COLO668 (cell line): ENCODE measurements at regions not wholly inside any gene's neighbourhood (a gene's known extent, or its start where the extent isn't known, plus 50 kb on each side); places are given as distances from the start of the nearest gene placed in this dataset.
"Not testable (repeated sequence)": the region's sequence is repeated elsewhere in the genome, so short reads cannot be mapped to it uniquely, and the experiment has no call there.

Experiments
- DNase-seq: peaks from one replicate; lab custom pipeline; 2025; ENCODE audit not compliant: unreplicated experiment; lab: John Stamatoyannopoulos, UW

- DNase-seq: no peak
These were observed 398.0 kb downstream of the OTOL1 start for GRCh38 chr3:161894657-161895056.

GRCh38 chr3:161905520-161906132 is 409.0 kb downstream of the OTOL1 start:
- DNase-seq: no peak

GRCh38 chr3:161913786-161914389 is 417.3 kb downstream of the OTOL1 start:
- DNase-seq: no peak

- DNase-seq: no peak
These were observed 418.3 kb downstream of the OTOL1 start for GRCh38 chr3:161914703-161915417.

- DNase-seq: no peak
These were observed 418.8 kb downstream of the OTOL1 start for GRCh38 chr3:161915418-161915750.

- DNase-seq: no peak
These were observed 423.6 kb downstream of the OTOL1 start for GRCh38 chr3:161920196-161920595.

- no peak for DNase-seq
These were observed 429.2 kb downstream of the OTOL1 start for GRCh38 chr3:161925749-161926360.

GRCh38 chr3:161927131-161927530 is 430.5 kb downstream of the OTOL1 start:
- no peak for DNase-seq

GRCh38 chr3:161939918-161940620 is 443.5 kb downstream of the OTOL1 start:
- DNase-seq: no peak

- no peak for DNase-seq
These were observed 444.0 kb downstream of the OTOL1 start for GRCh38 chr3:161940621-161940965.

- DNase-seq: no peak
These were observed 445.3 kb downstream of the OTOL1 start for GRCh38 chr3:161941891-161942290.

- not testable (repeated sequence) for DNase-seq
These were observed 447.3 kb downstream of the OTOL1 start for GRCh38 chr3:161943801-161944345.

GRCh38 chr3:161946443-161946960 is 449.9 kb downstream of the OTOL1 start:
- DNase-seq: no peak

GRCh38 chr3:161950318-161950868 is 453.8 kb downstream of the OTOL1 start:
- DNase-seq: no peak

GRCh38 chr3:161957467-161957866 is 460.9 kb downstream of the OTOL1 start:
- no peak for DNase-seq

- DNase-seq: no peak
These were observed 468.2 kb downstream of the OTOL1 start for GRCh38 chr3:161964857-161965256.

GRCh38 chr3:161969867-161970266 is 473.3 kb downstream of the OTOL1 start:
- DNase-seq: no peak

- DNase-seq: no peak
These were observed 478.6 kb downstream of the OTOL1 start for GRCh38 chr3:161975201-161975600.

- DNase-seq: no peak
These were observed 480.5 kb downstream of the OTOL1 start for GRCh38 chr3:161977063-161977462.

- DNase-seq: no peak
These were observed 481.2 kb downstream of the OTOL1 start for GRCh38 chr3:161977850-161978249.

GRCh38 chr3:161987933-161988332 is 491.3 kb downstream of the OTOL1 start:
- no peak for DNase-seq
